ENCODE measurements at regions not wholly inside any gene's neighbourhood (a gene's known extent, or its start where the extent isn't known, plus 50 kb on each side); places are given as distances from the start of the nearest gene placed in this dataset.

DNA sequence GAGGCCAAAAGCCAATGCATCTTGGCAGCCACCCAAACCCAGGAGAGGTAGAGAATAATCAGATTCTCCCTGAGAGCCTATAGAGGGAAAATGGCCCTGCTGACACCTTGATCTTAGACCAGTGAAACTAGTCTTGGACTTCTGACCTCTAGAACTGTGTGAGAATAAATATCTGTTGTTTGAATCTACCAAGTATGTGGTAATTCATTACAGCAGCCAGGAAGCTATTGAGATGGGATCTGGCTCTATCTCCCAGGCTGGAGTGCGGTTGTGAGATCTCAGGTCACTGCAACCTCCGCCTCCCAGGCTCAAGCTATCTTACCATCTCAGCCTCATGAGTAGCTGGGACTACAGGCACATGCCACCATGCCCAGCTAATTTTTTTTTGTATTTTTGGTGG lies 567.2 kb downstream of the MBD2 start:
- intact Hi-C loops (cut with micrococcal nuclease) = no loop called here
- no peak overlapping the region for H3K27ac ChIP-seq (ENCODE audit: extremely low read depth, low read depth, low read length)
- H3K9ac ChIP-seq (ENCODE audit: insufficient read depth in 1 of 2, low read depth in 2 of 2, low read length in 2 of 2) = no peak overlapping the region
- ATAC-seq = no peak
- no peaks in the 10 kb centered on the region for H3K9me1 ChIP-seq (ENCODE audit: control insufficient read depth, insufficient read depth, low read length)
- no peaks in the 10 kb centered on the region for H3K27me3 ChIP-seq (ENCODE audit: control insufficient read depth in 2 of 2, insufficient read depth in 2 of 2, low read length in 2 of 2)
- BruUV-seq (replicated peaks) = no TSS peak
- H2AFZ ChIP-seq (ENCODE audit: low read depth, low read length) = no peak overlapping the region
- no peaks in the 10 kb centered on the region for H3K9me3 ChIP-seq (replicated peaks; ENCODE audit: control insufficient read depth, insufficient read depth, low read depth, low read length)
- no peak overlapping the region for H3K4me2 ChIP-seq (ENCODE audit: insufficient read depth, low read length)
- no peak for DNase-seq (ENCODE audit: extremely low read depth in 1 of 4, low spot score in 3 of 4)
- in situ Hi-C loops (cut with MboI) = no loop called here
- H3K36me3 ChIP-seq (ENCODE audit: control insufficient read depth, insufficient read depth, low read length) = no peaks in the 10 kb centered on the region
- WGBS (ENCODE audit: insufficient coverage, low coverage, missing lambda C conversion rate) = 0% methylated on average over 2 of the region's 2 CpGs
- no peak overlapping the region for H3K4me3 ChIP-seq
- no peaks in the 10 kb centered on the region for H3K79me2 ChIP-seq (ENCODE audit: control insufficient read depth, insufficient read depth, low read length)
- TF ChIP-seq KDM1A (IDR thresholded peaks at IDR 0.05) (no peak), TEAD1 (CRISPR knock-in tag; IDR thresholded peaks at IDR 0.05) (no peak), SIRT6 (IDR thresholded peaks at IDR 0.05; ENCODE audit: low read depth, low read length) (no peak), TCF15 (CRISPR knock-in tag; IDR thresholded peaks at IDR 0.05) (no peak), MTA3 (IDR thresholded peaks at IDR 0.05; ENCODE audit: borderline replicate concordance) (no peak), PHF8 (IDR thresholded peaks at IDR 0.05; ENCODE audit: borderline replicate concordance, low read length) (no peak), PREB (CRISPR knock-in tag; IDR thresholded peaks at IDR 0.05) (no peak), SMARCE1 (IDR thresholded peaks at IDR 0.05) (no peak), ZNF609 (CRISPR knock-in tag; IDR thresholded peaks at IDR 0.05; ENCODE audit: borderline replicate concordance) (no peak)
- TF ChIP-seq, protein P1, sequence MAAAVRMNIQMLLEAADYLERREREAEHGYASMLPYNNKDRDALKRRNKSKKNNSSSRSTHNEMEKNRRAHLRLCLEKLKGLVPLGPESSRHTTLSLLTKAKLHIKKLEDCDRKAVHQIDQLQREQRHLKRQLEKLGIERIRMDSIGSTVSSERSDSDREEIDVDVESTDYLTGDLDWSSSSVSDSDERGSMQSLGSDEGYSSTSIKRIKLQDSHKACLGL (CRISPR knock-in tag; IDR thresholded peaks at IDR 0.05; ENCODE audit: borderline replicate concordance, poor library complexity, severe bottlenecking) = no peak
- TF ChIP-seq, protein P2, sequence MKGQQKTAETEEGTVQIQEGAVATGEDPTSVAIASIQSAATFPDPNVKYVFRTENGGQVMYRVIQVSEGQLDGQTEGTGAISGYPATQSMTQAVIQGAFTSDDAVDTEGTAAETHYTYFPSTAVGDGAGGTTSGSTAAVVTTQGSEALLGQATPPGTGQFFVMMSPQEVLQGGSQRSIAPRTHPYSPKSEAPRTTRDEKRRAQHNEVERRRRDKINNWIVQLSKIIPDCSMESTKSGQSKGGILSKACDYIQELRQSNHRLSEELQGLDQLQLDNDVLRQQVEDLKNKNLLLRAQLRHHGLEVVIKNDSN (CRISPR knock-in tag; IDR thresholded peaks at IDR 0.05) = no peak
- CTCF ChIA-PET (ENCODE audit: low intra/inter-chr PET ratio) = no interaction called here
- H3K4me1 ChIP-seq (replicated peaks in 1 of 2; ENCODE audit: control insufficient read depth in 2 of 2, insufficient read depth in 2 of 2, low read length in 2 of 2) = no peaks in the 10 kb centered on the region
- no peak for FAIRE-seq
- POLR2A ChIA-PET = no interaction called here
- no peaks in the 10 kb centered on the region for H4K20me1 ChIP-seq (replicated peaks; ENCODE audit: control insufficient read depth, insufficient read depth, low read length)

Data from K562 (cell line).